ENCODE measurements at regions not wholly inside any gene's neighbourhood (a gene's known extent, or its start where the extent isn't known, plus 50 kb on each side); places are given as distances from the start of the nearest gene placed in this dataset.
"Not testable (repeated sequence)": the region's sequence is repeated elsewhere in the genome, so short reads cannot be mapped to it uniquely, and the experiment has no call there.

- TF ChIP-seq CTCF (IDR thresholded peaks at IDR 0.05; ENCODE audit: poor library complexity, severe bottlenecking); POLR2AphosphoS5 (IDR thresholded peaks at IDR 0.05); EZH2 (IDR thresholded peaks at IDR 0.05; ENCODE audit: borderline replicate concordance, insufficient read depth, low read length, poor library complexity, severe bottlenecking); REST (IDR thresholded peaks at IDR 0.05; ENCODE audit: borderline replicate concordance): not testable (repeated sequence)
Measured at GRCh38 chr15:20433468-20433867, 108.1 kb downstream of the GOLGA6L6 start.

All from neural cell (in vitro differentiated cells).